Osteoblast (primary cell): ENCODE measurements at regions not wholly inside any gene's neighbourhood (a gene's known extent, or its start where the extent isn't known, plus 50 kb on each side); places are given as distances from the start of the nearest gene placed in this dataset.
A peak's percentile ranks its signal among the peaks of the same experiment; 100 is the strongest.
"Not testable (repeated sequence)": the region's sequence is repeated elsewhere in the genome, so short reads cannot be mapped to it uniquely, and the experiment has no call there.

Source experiments
- DNase-seq: peaks from one replicate; pipeline ENCODE4 v3.0.0; 2011; ENCODE audit warnings: low spot score, mixed read lengths; ENCODE audit not compliant: insufficient read length; ENCODE audit errors: missing footprints
- H2AFZ ChIP-seq: 2 replicates; pipeline ENCODE4 v1.6.0; 2011; ENCODE audit warnings: mild to moderate bottlenecking, low read length
- H3K27ac ChIP-seq: 2 replicates; pipeline ENCODE4 v1.5.1; 2011; ENCODE audit warnings: mild to moderate bottlenecking, low read depth, low read length, moderate library complexity
- H3K27me3 ChIP-seq: 2 replicates; pipeline ENCODE4 v1.6.0; 2012; ENCODE audit warnings: mild to moderate bottlenecking, control low read depth, inconsistent platforms, low read length, moderate library complexity; ENCODE audit not compliant: insufficient read depth
- H3K36me3 ChIP-seq: 2 replicates; pipeline ENCODE4 v1.5.1; 2011; ENCODE audit warnings: mild to moderate bottlenecking, low read length, control low read depth, moderate library complexity; ENCODE audit not compliant: insufficient read depth
- H3K4me1 ChIP-seq: 2 replicates; pipeline ENCODE4 v1.5.1; 2011; ENCODE audit warnings: mild to moderate bottlenecking, low read length, control low read depth, moderate library complexity; ENCODE audit not compliant: insufficient read depth
- H3K4me2 ChIP-seq: 2 replicates; pipeline ENCODE4 v1.6.0; 2011; ENCODE audit warnings: mild to moderate bottlenecking, low read length; ENCODE audit not compliant: insufficient read depth
- H3K4me3 ChIP-seq: fragments of 200-600 bp; sonication (generic); 3 replicates; pipeline ENCODE4 v1.5.1; 2012; ENCODE audit warnings: mild to moderate bottlenecking, low read length, inconsistent platforms; ENCODE audit not compliant: insufficient read depth
- H3K79me2 ChIP-seq: 2 replicates; pipeline ENCODE4 v1.6.0; 2012; ENCODE audit warnings: mild to moderate bottlenecking, low read length, control low read depth, inconsistent platforms; ENCODE audit not compliant: insufficient read depth
- H3K9me3 ChIP-seq: 2 replicates; pipeline ENCODE4 v1.5.1; 2011; ENCODE audit warnings: low read depth, low read length, control low read depth
- H4K20me1 ChIP-seq: 2 replicates; pipeline ENCODE4 v1.6.0; 2012; ENCODE audit warnings: mild to moderate bottlenecking, low read length, control low read depth; ENCODE audit not compliant: insufficient read depth
- CTCF ChIP-seq: IDR thresholded peaks from 2 replicates; pipeline ENCODE4 v1.5.1; 2011; ENCODE audit warnings: mild to moderate bottlenecking, low read depth, low read length, moderate library complexity; ENCODE audit errors: extremely low read depth

GRCh38 chr10:29728541-29729049, 93.8 kb upstream of the SVIL start:
- Histone ChIP-seq H3K36me3 (no peaks in the 10 kb centered on the region), H3K4me1 (peaks cover 3% of the 10 kb centered on the region), H3K27me3 (no peaks in the 10 kb centered on the region), H3K27ac (no peak overlapping the region), H2AFZ (no peak overlapping the region), H3K4me2 (no peak overlapping the region), H3K4me3 (no peak overlapping the region), H4K20me1 (peaks cover 13% of the 10 kb centered on the region), H3K9me3 (no peaks in the 10 kb centered on the region), H3K79me2 (peaks cover 70% of the 10 kb centered on the region)
- TF ChIP-seq CTCF: no peak
- DNase-seq: no peak

- not testable (repeated sequence) for H3K27me3 ChIP-seq, H3K4me3 ChIP-seq, H3K36me3 ChIP-seq, H3K27ac ChIP-seq, H3K4me1 ChIP-seq, H4K20me1 ChIP-seq, H2AFZ ChIP-seq, DNase-seq, H3K4me2 ChIP-seq, H3K9me3 ChIP-seq
- H3K79me2 ChIP-seq: peaks cover 67% of the 10 kb centered on the region
These were observed 91.2 kb upstream of the SVIL start for GRCh38 chr10:29725927-29726326.

- peaks cover 8% of the 10 kb centered on the region for H4K20me1 ChIP-seq
- H3K27ac ChIP-seq: no peak overlapping the region
- H3K4me1 ChIP-seq: peaks cover 3% of the 10 kb centered on the region
- no peaks in the 10 kb centered on the region for H3K27me3 ChIP-seq
- H3K9me3 ChIP-seq: no peaks in the 10 kb centered on the region
- no peak overlapping the region for H3K4me2 ChIP-seq
- TF ChIP-seq CTCF: no peak
- no peak for DNase-seq
- H2AFZ ChIP-seq: no peak overlapping the region
- no peaks in the 10 kb centered on the region for H3K36me3 ChIP-seq
- H3K4me3 ChIP-seq: no peak overlapping the region
- H3K79me2 ChIP-seq: peaks cover 65% of the 10 kb centered on the region
These were observed 90.5 kb upstream of the SVIL start for GRCh38 chr10:29725133-29725720.

GRCh38 chr10:29723726-29724125, 89.0 kb upstream of the SVIL start:
- Histone ChIP-seq H3K36me3 (no peaks in the 10 kb centered on the region), H3K27ac (no peak overlapping the region), H3K4me2 (peak overlapping the region; percentile 15), H3K79me2 (peaks cover 60% of the 10 kb centered on the region), H4K20me1 (peaks cover 4% of the 10 kb centered on the region), H3K27me3 (no peaks in the 10 kb centered on the region), H3K9me3 (peaks cover 2% of the 10 kb centered on the region), H2AFZ (no peak overlapping the region), H3K4me1 (peaks cover 9% of the 10 kb centered on the region), H3K4me3 (no peak overlapping the region)
- no peak for TF ChIP-seq CTCF
- DNase-seq: no peak
